ENCODE measurements at regions not wholly inside any gene's neighbourhood (a gene's known extent, or its start where the extent isn't known, plus 50 kb on each side); places are given as distances from the start of the nearest gene placed in this dataset.

- TF ChIP-seq, protein P1, sequence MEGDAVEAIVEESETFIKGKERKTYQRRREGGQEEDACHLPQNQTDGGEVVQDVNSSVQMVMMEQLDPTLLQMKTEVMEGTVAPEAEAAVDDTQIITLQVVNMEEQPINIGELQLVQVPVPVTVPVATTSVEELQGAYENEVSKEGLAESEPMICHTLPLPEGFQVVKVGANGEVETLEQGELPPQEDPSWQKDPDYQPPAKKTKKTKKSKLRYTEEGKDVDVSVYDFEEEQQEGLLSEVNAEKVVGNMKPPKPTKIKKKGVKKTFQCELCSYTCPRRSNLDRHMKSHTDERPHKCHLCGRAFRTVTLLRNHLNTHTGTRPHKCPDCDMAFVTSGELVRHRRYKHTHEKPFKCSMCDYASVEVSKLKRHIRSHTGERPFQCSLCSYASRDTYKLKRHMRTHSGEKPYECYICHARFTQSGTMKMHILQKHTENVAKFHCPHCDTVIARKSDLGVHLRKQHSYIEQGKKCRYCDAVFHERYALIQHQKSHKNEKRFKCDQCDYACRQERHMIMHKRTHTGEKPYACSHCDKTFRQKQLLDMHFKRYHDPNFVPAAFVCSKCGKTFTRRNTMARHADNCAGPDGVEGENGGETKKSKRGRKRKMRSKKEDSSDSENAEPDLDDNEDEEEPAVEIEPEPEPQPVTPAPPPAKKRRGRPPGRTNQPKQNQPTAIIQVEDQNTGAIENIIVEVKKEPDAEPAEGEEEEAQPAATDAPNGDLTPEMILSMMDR (conservative IDR thresholded peaks at IDR 0.05; ENCODE audit: low read depth, low read length) = no peak
- no peak for TF ChIP-seq EZH2 (IDR thresholded peaks at IDR 0.05; ENCODE audit: low read length, unreplicated experiment)
- TF ChIP-seq EZH2phosphoT487 (IDR thresholded peaks at IDR 0.05; ENCODE audit: borderline replicate concordance, low read length) = no peak
Observed at GRCh38 chr4:14539246-14539645, 463.0 kb upstream of the CPEB2 start.
